CD14-positive monocyte (primary cell): ENCODE measurements at regions not wholly inside any gene's neighbourhood (a gene's known extent, or its start where the extent isn't known, plus 50 kb on each side); places are given as distances from the start of the nearest gene placed in this dataset.
A peak's percentile ranks its signal among the peaks of the same experiment; 100 is the strongest.

Experiments
- DNase-seq, 3 donors: peaks; one replicate each; pipeline ENCODE4 v3.0.0-alpha.2; 2011 to 2022
- H2AFZ ChIP-seq: 2 replicates; pipeline ENCODE4 v1.6.0; 2012; ENCODE audit warnings: mild to moderate bottlenecking, low read depth, low read length, inconsistent platforms; ENCODE audit not compliant: insufficient read depth, poor library complexity, severe bottlenecking
- H3K27ac ChIP-seq, 2 donors: 1 replicate in 1 of 2; 2 replicates in 1 of 2; pipeline ENCODE4 v1.5.1; 2012 to 2013; ENCODE audit warnings: low read length in 2 of 2, control low read depth in 1 of 2, inconsistent platforms in 1 of 2, low read depth in 1 of 2, mild to moderate bottlenecking in 1 of 2
- H3K27me3 ChIP-seq, 2 donors: one replicate each; pipeline versions ENCODE4 v1.6.0 to v1.6.1; 2011 to 2013; ENCODE audit warnings: low read length in 2 of 2; ENCODE audit not compliant: control insufficient read depth in 2 of 2, insufficient read depth in 2 of 2
- H3K36me3 ChIP-seq, 2 donors: replicated peaks in 1 of 2; 1 replicate in 1 of 2; 2 replicates in 1 of 2; pipeline versions ENCODE4 v1.5.1 to v1.6.1; 2012 to 2013; ENCODE audit warnings: low read length in 2 of 2, control low read depth in 1 of 2, inconsistent platforms in 1 of 2, mild to moderate bottlenecking in 1 of 2; ENCODE audit not compliant: insufficient read depth in 2 of 2, control insufficient read depth in 1 of 2
- H3K4me1 ChIP-seq, 2 donors: 1 replicate in 1 of 2; 2 replicates in 1 of 2; pipeline versions ENCODE4 v1.5.1 to v1.6.1; 2012 to 2013; ENCODE audit warnings: low read length in 2 of 2, control low read depth in 1 of 2, inconsistent platforms in 1 of 2, mild to moderate bottlenecking in 1 of 2, moderate library complexity in 1 of 2; ENCODE audit not compliant: insufficient read depth in 2 of 2, control insufficient read depth in 1 of 2
- H3K4me2 ChIP-seq: replicated peaks from 2 replicates; pipeline ENCODE3; 2012; ENCODE audit warnings: low read length, moderate library complexity, mild to moderate bottlenecking; ENCODE audit not compliant: poor library complexity, severe bottlenecking; ENCODE audit errors: extremely low read depth
- H3K4me3 ChIP-seq, 3 experiments: fragments of 200-600 bp in 1 of 3; sonication (generic) in 1 of 3; replicated peaks in 1 of 3; 1 replicate in 2 of 3; 2 replicates in 1 of 3; pipeline ENCODE4 v1.5.1; 2011 to 2013; ENCODE audit warnings: low read length in 3 of 3, mild to moderate bottlenecking in 3 of 3, control low read depth in 2 of 3, low read depth in 2 of 3, inconsistent platforms in 1 of 3, moderate library complexity in 1 of 3
- H3K79me2 ChIP-seq: 2 replicates; pipeline ENCODE4 v1.6.0; 2012; ENCODE audit warnings: mild to moderate bottlenecking, control low read depth, inconsistent platforms, low read length, moderate library complexity; ENCODE audit not compliant: insufficient read depth
- H3K9ac ChIP-seq: 2 replicates; pipeline ENCODE4 v1.6.0; 2017; ENCODE audit warnings: low read length, mild to moderate bottlenecking; ENCODE audit not compliant: insufficient read depth, poor library complexity, severe bottlenecking
- H3K9me3 ChIP-seq, 2 donors: replicated peaks in 1 of 2; 1 replicate in 1 of 2; 2 replicates in 1 of 2; pipeline versions ENCODE4 v1.5.1 to v1.6.1; 2012 to 2013; ENCODE audit warnings: low read length in 2 of 2, control low read depth in 1 of 2; ENCODE audit not compliant: control insufficient read depth in 1 of 2, insufficient read depth in 1 of 2
- H4K20me1 ChIP-seq: 2 replicates; pipeline ENCODE4 v1.6.0; 2012; ENCODE audit warnings: mild to moderate bottlenecking, low read length, control low read depth, moderate library complexity; ENCODE audit not compliant: insufficient read depth
- H3K27ac Mint-ChIP-seq, 7 donors: one replicate each; pipeline ENCODE4 v1.8.0; 2020; ENCODE audit warnings: mild to moderate bottlenecking in 7 of 7, mixed read lengths in 7 of 7, moderate library complexity in 6 of 7, inconsistent platforms in 2 of 7
- H3K27me3 Mint-ChIP-seq, 3 donors: one replicate each; pipeline ENCODE4 v1.8.0; 2021 to 2022; ENCODE audit warnings: low read depth in 3 of 3, mild to moderate bottlenecking in 3 of 3, mixed read lengths in 3 of 3, moderate library complexity in 3 of 3, inconsistent platforms in 1 of 3
- H3K36me3 Mint-ChIP-seq, 2 donors: one replicate each; pipeline ENCODE4 v1.8.0; 2020; ENCODE audit warnings: mixed read lengths in 2 of 2, inconsistent platforms in 1 of 2, mild to moderate bottlenecking in 1 of 2
- H3K4me1 Mint-ChIP-seq: one replicate; pipeline ENCODE4 v1.8.0; 2020; ENCODE audit warnings: mild to moderate bottlenecking, mixed read lengths
- H3K4me3 Mint-ChIP-seq, 2 donors: one replicate each; pipeline ENCODE4 v1.8.0; 2020; ENCODE audit warnings: mild to moderate bottlenecking in 2 of 2, mixed read lengths in 2 of 2, moderate library complexity in 1 of 2
- H3K9me3 Mint-ChIP-seq, 7 donors: one replicate each; pipeline ENCODE4 v1.8.0; 2020 to 2022; ENCODE audit warnings: mixed read lengths in 7 of 7, mild to moderate bottlenecking in 6 of 7, moderate library complexity in 6 of 7, inconsistent platforms in 2 of 7
- CTCF ChIP-seq: fragments of 200-600 bp; IDR thresholded peaks from one replicate; pipeline ENCODE4 v1.8.0; 2022; ENCODE audit warnings: antibody characterized with exemption, mild to moderate bottlenecking
- WGBS: methylation state at CpG from one replicate; pipeline ENCODE4 v1.1.5; 2013; ENCODE audit warnings: missing lambda C conversion rate; ENCODE audit not compliant: insufficient coverage; 5-methylcytosine and 5-hydroxymethylcytosine counted together
- intact Hi-C, 2 donors: fragments of 100-400 bp; cut with micrococcal nuclease; formaldehyde crosslinking; loops; one replicate each; pipeline versions ENCODE4 v1.15.0 to v1.15.1; 2023

- H3K27me3 ChIP-seq: peaks cover 19 to 20% of the 10 kb centered on the region in 2 donors
- no peaks in the 10 kb centered on the region for H3K4me1 ChIP-seq
- Mint-ChIP-seq H3K36me3 (no peaks in the 10 kb centered on the region), H3K27me3 (peaks cover 3 to 19% (median 6%) of the 10 kb centered on the region in 3 donors), H3K27ac (no peak overlapping the region), H3K9me3 (peaks cover 2 to 10% (median 6%) of the 10 kb centered on the region in 7 donors), H3K4me1 (no peaks in the 10 kb centered on the region), H3K4me3 (no peak overlapping the region)
- H3K9me3 ChIP-seq: peaks cover 0 to 2% of the 10 kb centered on the region in 2 donors
- WGBS: 100% methylated on average over 1 of the region's 2 CpGs
- no peaks in the 10 kb centered on the region for H4K20me1 ChIP-seq
- H3K4me2 ChIP-seq: no peak overlapping the region
- no peak overlapping the region for H2AFZ ChIP-seq
- no peak for TF ChIP-seq CTCF
- H3K36me3 ChIP-seq: no peaks in the 10 kb centered on the region
- DNase-seq: no peak
- no peak overlapping the region for H3K27ac ChIP-seq
- intact Hi-C loops: loop anchor here in 1 of 2 donors (10.0 kb wide), 1 partner anchor 105 kb away; the partner anchor contains the start of gene SYT6
- no peaks in the 10 kb centered on the region for H3K79me2 ChIP-seq
- no peak overlapping the region for H3K4me3 ChIP-seq
- H3K9ac ChIP-seq: no peak overlapping the region
Observed at GRCh38 chr1:114259511-114260160, 106.0 kb upstream of the SYT6 start.

DNA sequence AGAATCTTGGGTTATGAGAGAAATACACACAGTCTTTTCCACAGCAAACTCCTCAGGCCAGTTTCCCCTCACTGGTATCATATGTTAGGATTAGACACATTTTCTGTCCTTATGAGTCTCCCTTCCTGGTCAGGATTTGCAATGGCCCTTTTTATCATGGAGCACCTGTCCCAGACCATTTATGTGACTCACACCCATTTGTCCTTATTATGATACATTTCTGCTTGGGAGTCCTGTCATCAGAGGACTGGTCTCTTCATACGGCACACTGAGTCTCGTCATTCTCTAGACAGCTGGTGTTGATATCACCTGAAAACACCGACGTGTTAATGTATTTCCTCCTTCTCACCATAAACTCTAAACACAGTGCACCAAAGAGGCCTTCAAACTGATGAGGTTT, 105.0 kb upstream of the SYT6 start:
- Mint-ChIP-seq H3K4me1 (no peaks in the 10 kb centered on the region), H3K27me3 (peaks cover 3 to 19% (median 6%) of the 10 kb centered on the region in 3 donors), H3K36me3 (no peaks in the 10 kb centered on the region), H3K4me3 (peak overlapping the region in 1 of 2 donors; percentile 19), H3K9me3 (peaks cover 2 to 16% (median 11%) of the 10 kb centered on the region in 7 donors), H3K27ac (no peak overlapping the region)
- no peaks in the 10 kb centered on the region for H3K4me1 ChIP-seq
- no peak for TF ChIP-seq CTCF
- H3K9ac ChIP-seq: no peak overlapping the region
- no peak for DNase-seq
- no peak overlapping the region for H3K4me3 ChIP-seq
- no peak overlapping the region for H2AFZ ChIP-seq
- WGBS: 85% methylated on average over 4 of the region's 4 CpGs
- no peak overlapping the region for H3K4me2 ChIP-seq
- intact Hi-C loops: no loop called here
- no peaks in the 10 kb centered on the region for H3K79me2 ChIP-seq
- H3K9me3 ChIP-seq: peaks cover 4 to 9% of the 10 kb centered on the region in 2 donors
- H4K20me1 ChIP-seq: no peaks in the 10 kb centered on the region
- peaks cover 15 to 20% of the 10 kb centered on the region in 2 donors for H3K27me3 ChIP-seq
- H3K27ac ChIP-seq: no peak overlapping the region
- no peaks in the 10 kb centered on the region for H3K36me3 ChIP-seq
